NCI-H1092 (cell line): ENCODE measurements at regions not wholly inside any gene's neighbourhood (a gene's known extent, or its start where the extent isn't known, plus 50 kb on each side); places are given as distances from the start of the nearest gene placed in this dataset.
"Not testable (repeated sequence)": the region's sequence is repeated elsewhere in the genome, so short reads cannot be mapped to it uniquely, and the experiment has no call there.

Experiments
- DNase-seq: peaks from one replicate; lab custom pipeline; 2025; lab: John Stamatoyannopoulos, UW

DNA sequence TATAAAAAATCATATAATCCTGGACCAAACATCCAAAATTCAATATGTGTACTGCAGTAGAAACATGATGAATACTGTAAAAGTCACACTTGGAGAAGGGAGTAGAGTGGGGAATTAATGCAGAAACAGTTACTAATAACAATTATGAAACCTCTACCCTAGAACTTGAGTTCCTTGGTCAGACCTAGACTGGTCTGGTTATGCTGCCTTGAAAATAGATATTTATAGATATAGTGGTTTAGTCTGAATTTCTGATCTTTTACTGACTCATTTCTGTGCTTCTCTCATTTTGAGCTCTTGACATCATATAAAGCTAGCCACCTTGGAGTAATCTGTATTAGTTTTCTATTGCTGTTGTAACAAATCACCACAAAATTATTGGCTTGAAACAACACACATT, 808.7 kb upstream of the CDH10 start:
- no peak for DNase-seq

GRCh38 chr5:25451294-25451693, 806.5 kb upstream of the CDH10 start:
- no peak for DNase-seq

GRCh38 chr5:25448646-25449045, 803.9 kb upstream of the CDH10 start:
- no peak for DNase-seq

GRCh38 chr5:25448190-25448621, 803.4 kb upstream of the CDH10 start:
- no peak for DNase-seq

DNA sequence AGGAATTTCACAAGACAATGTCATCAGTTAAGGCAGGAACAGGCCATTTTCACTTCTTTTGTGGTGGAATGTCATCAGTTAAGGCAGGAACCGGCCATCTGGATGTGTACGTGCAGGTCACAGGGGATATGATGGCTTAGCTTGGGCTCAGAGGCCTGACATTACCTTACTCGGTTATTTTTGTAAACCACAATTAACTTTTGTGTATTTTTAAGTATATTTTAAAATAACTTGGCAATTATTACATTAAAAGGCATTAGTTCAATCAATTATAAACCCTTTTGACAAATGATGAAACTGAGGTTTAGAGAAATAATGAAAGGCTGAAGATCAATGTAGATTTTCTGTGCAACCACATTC, 801.3 kb upstream of the CDH10 start:
- DNase-seq = not testable (repeated sequence)

- DNase-seq = not testable (repeated sequence)
Measured at GRCh38 chr5:25445381-25446060, 800.7 kb upstream of the CDH10 start.

DNA sequence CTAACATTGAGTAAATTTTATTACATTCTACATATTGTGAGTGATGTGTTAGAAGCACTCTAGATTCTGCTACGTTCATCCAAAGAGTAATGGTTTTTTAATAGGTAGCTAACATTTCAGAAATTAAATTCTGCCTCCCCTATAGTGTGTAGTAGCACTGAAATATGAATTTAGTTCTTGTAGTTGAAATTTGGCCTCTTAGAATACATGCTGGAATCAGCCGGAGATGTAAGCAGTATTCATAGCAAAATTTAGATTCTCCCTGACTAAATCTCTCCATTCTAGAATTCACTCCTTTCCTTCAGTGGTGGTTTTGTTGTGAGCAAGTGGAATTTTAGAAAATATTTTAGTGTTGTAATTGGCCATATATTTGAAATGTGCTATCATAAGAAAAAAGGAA, 799.9 kb upstream of the CDH10 start:
- no peak for DNase-seq

- no peak for DNase-seq
Measured at GRCh38 chr5:25441810-25442209, 797.0 kb upstream of the CDH10 start.

DNA sequence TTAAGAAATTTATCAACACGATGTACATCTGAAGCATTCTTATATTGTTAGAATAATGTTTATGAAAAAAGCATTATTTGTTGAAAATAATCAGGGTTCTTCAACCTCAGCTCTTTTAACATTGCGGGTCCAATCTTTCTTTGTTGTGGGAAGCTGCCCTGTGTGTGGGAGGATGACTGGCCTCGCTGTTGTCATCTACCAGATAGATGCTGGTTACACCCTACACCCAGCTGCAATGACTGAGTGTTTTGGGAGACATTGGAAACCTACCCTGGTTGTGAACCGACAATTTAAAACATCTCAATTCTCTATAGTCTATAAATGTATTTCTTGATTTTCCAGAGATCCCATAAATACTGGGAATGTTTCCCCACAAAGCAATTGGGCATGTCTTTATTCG, 794.2 kb upstream of the CDH10 start:
- DNase-seq = no peak

DNA sequence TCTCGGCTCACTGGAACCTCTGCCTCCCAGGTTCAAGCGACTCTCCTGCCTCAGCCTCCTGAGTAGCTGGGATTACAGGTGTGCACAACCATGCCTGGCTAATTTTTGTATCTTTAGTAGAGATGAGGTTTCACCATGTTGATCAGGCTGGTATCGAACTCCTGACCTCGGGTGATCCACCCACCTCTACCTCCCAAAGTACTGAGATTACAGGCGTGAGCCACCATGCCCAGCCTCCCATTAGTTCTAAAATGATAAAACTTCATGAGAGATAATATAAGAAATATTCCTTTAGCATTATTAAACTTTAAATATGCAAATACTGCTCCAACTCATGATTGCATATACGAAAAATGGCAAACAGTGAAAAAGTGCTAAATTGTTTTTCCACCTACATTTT, 793.6 kb upstream of the CDH10 start:
- DNase-seq = not testable (repeated sequence)

DNA sequence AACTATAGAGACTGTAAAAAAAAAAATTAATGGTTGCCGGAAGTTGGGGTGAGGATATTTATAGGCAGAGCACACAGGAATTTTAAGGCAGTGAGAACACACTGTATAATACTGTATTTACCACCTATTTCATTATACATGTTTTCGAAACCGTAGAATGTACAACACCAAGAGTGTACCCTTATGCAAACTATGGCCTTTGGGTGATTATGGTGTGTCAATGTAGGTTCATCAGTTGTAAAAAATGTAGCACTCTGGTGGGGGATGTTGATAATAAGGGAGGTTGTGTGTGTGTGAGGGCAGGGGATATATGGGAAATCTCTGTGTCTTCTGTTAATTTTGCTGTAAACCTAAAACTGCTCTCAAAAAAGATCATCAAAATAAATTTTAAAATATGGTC, 791.7 kb upstream of the CDH10 start:
- no peak for DNase-seq

GRCh38 chr5:25435882-25436281, 791.1 kb upstream of the CDH10 start:
- no peak for DNase-seq

DNA sequence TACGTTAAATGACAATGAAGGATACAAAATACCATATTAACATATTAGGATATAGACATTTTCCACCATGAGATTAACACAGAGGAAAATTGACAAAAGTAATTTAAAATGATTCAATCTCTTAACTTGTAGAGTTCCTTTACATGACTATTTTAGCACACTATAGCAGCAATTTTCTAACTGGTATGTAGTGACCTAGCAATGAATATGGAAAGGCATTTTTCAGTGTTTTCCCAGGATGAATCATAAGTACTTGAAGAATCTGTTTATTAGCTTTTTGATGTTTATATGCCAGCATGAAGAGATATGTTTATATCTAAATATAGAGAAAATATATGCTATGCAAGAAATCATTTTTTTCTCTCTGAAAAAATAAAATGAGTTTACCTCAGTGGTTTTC, 782.5 kb upstream of the CDH10 start:
- no peak for DNase-seq

GRCh38 chr5:25423271-25423670, 778.5 kb upstream of the CDH10 start:
- DNase-seq = no peak

DNA sequence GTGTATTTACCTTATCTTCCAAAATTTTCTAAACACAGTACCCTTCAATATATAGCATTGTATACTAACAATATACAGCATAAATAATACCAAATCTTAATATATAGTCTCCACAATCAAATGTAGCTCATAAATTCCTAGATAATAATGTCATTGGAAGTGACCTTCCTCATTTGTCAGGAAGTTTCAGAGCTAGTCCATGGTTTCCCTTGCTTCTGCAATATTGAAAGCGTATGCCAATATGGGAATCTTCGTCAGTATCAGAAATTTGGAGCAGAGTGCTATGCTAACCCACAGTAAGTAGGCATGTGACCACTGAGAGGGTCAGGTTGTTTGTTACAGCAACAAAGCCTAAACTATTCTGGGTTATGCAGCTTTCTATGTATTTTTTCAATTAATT, 774.9 kb upstream of the CDH10 start:
- no peak for DNase-seq

DNA sequence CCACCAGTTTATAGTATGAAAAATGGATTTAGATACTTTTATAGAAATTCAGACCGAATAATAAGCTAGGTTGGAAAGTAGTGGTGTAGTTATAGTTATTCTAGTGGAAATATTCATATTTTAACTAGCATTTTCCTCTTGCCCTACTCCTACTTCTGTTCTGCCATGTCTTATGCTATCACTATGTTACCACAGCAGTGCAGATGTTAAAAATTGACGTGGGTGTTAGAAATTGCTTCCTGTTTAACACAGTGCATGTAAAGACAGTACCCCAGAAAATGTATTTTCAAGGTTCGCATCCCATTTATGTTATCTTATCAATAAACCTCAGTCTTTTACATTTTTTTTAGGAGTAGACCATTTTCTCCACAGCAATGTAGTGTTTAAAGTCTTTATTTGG, 774.2 kb upstream of the CDH10 start:
- no peak for DNase-seq

DNA sequence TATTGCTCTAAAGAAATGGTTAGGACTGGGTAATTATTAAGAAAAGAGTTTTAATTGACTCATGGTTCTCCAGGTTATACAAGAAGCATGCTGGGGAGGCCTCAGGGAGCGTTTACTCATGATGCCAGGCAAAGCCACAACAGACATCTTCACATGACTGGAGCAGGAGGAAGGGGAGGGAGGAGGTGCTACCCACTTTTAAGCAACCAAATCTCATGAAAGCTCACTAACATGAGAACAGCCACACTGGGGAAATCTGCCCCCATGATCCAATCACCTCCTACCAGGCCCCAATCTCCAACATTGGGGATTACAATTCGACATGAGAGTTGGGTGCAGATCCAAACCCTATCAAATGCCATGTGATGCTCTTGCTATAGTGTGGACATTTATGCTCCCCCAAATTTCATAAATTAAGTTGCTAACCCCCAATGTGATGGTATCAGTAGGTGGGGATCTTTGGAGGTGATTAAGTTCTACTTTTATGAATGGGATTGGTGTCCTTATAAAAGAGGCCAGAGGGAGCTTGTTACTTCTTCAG, 773.6 kb upstream of the CDH10 start:
- no peak for DNase-seq

DNA sequence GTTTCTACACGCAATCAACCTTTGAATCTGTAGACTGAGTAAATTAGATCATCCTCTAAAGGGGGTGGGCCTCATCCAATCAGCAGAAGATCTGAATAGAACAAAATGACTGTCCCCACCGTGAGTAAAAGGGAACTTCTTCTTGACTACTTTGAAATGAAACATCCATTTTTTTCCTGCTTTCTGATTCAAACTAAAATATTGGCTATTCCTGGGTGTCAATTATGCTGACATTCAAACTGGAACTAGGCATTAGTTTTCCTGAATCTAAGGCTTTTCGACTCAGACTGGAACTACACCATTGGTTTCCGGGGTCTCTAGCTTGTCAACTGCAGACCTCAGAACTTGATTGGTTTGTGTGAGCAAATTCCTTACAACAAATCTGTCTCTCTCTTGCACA, 772.2 kb upstream of the CDH10 start:
- DNase-seq = no peak

DNA sequence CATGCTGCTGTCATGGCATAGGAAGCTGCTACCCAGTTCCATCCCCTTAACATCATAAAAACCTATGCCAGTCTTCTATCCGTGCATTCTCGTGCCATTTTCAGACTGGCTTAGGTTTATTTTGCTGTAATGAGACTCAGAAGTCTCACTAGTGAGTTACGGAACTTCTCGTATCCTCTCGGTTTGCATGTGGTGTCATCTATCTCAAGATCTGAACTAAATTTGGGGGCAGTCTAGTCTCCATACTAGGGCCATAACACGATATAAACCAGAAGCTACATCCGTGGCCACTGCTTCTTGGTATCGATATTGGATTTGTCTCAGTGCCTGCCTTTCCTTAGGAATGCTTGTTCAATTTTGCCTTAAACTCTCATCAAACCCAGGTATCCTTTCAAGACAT, 771.2 kb upstream of the CDH10 start:
- DNase-seq = no peak

- no peak for DNase-seq
Measured at GRCh38 chr5:25414742-25415141, 770.0 kb upstream of the CDH10 start.

DNA sequence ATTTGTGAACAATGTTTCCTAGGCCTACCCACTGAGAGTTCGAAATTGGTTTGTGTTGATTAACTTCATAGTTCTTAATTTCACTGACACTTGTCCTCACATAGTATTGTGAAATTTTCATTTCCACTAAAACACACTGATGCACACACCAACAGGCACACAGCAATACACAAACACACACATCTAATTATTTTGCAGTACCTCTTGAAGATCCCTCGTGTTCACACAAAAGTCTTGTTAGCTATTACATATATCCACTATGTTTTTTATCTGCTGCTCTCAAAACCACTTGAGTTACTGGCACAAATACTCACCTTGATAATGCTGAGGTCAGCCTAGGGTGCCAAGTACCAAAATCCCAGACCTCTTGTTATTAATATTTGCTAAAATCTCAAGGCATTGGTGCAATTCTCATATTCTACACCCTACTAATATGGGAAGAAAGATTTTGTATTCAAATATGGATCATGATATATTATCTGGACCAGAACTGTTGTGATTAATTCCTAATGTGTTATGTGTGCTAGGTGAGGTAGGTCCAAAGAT, 767.4 kb upstream of the CDH10 start:
- no peak for DNase-seq

- DNase-seq = not testable (repeated sequence)
Measured at GRCh38 chr5:25407365-25407764, 762.6 kb upstream of the CDH10 start.

DNA sequence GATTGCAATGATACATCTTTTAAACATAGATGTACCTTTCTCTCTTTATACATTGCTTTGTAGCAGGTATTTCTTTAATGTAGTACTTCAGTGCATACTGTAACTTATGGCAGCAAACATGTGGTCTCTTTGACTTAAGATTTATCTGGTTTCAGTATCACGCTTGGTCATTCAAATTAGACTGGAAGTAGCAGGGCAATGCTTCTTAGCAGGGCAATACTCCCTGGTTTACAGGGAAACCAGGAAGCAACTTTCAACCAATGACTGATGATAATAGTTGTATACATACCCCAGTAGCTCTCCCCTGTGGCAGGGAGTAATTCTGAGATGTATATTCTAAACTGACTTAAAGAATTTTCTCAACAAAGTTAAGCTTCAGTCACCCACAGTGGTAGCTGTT, 761.1 kb upstream of the CDH10 start:
- DNase-seq = no peak

- no peak for DNase-seq
Measured at GRCh38 chr5:25399878-25400480, 755.2 kb upstream of the CDH10 start.
